DND-41 (cell line): ENCODE measurements at regions not wholly inside any gene's neighbourhood (a gene's known extent, or its start where the extent isn't known, plus 50 kb on each side); places are given as distances from the start of the nearest gene placed in this dataset.

Experiments used
- EZH2 ChIP-seq: IDR thresholded peaks from 3 replicates; pipeline ENCODE4 v1.6.1; 2012; ENCODE audit warnings: borderline replicate concordance, low read depth, mild to moderate bottlenecking, moderate library complexity, low read length, inconsistent platforms; ENCODE audit not compliant: severe bottlenecking
- TF ChIP-seq, protein P1 (sequence below): IDR thresholded peaks from 2 replicates; pipeline ENCODE4 v1.5.1; 2012; ENCODE audit warnings: borderline replicate concordance, low read length, moderate library complexity, mild to moderate bottlenecking; ENCODE audit not compliant: poor library complexity, severe bottlenecking; ENCODE audit errors: extremely low read depth

GRCh38 chr22:49418943-49419342 lies 408.7 kb downstream of the BRD1 start:
- TF ChIP-seq, protein P1, sequence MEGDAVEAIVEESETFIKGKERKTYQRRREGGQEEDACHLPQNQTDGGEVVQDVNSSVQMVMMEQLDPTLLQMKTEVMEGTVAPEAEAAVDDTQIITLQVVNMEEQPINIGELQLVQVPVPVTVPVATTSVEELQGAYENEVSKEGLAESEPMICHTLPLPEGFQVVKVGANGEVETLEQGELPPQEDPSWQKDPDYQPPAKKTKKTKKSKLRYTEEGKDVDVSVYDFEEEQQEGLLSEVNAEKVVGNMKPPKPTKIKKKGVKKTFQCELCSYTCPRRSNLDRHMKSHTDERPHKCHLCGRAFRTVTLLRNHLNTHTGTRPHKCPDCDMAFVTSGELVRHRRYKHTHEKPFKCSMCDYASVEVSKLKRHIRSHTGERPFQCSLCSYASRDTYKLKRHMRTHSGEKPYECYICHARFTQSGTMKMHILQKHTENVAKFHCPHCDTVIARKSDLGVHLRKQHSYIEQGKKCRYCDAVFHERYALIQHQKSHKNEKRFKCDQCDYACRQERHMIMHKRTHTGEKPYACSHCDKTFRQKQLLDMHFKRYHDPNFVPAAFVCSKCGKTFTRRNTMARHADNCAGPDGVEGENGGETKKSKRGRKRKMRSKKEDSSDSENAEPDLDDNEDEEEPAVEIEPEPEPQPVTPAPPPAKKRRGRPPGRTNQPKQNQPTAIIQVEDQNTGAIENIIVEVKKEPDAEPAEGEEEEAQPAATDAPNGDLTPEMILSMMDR: no peak
- no peak for TF ChIP-seq EZH2
